ENCODE measurements at regions not wholly inside any gene's neighbourhood (a gene's known extent, or its start where the extent isn't known, plus 50 kb on each side); places are given as distances from the start of the nearest gene placed in this dataset.

DNA sequence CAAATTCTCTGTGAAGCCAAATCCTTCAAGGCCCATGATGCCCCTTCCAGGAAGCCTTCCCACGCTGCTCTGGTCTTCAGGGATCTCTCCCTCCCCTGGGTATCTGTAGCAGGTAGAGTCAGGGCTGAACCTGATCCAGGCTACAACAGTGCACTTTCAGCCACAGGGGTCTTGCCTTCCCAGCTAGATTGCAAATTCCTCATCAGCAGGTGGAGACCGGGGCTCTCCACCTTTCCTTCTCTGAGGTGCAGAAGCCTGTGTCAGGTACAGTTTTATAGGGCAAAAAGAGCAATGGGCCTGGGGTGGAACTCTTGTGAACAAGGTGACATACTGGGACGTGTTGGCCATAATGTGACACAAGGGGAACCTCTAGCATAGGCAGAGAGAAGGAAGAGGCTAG lies 312.9 kb downstream of the MYCN start:
- TF ChIP-seq, protein P1, sequence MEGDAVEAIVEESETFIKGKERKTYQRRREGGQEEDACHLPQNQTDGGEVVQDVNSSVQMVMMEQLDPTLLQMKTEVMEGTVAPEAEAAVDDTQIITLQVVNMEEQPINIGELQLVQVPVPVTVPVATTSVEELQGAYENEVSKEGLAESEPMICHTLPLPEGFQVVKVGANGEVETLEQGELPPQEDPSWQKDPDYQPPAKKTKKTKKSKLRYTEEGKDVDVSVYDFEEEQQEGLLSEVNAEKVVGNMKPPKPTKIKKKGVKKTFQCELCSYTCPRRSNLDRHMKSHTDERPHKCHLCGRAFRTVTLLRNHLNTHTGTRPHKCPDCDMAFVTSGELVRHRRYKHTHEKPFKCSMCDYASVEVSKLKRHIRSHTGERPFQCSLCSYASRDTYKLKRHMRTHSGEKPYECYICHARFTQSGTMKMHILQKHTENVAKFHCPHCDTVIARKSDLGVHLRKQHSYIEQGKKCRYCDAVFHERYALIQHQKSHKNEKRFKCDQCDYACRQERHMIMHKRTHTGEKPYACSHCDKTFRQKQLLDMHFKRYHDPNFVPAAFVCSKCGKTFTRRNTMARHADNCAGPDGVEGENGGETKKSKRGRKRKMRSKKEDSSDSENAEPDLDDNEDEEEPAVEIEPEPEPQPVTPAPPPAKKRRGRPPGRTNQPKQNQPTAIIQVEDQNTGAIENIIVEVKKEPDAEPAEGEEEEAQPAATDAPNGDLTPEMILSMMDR (IDR thresholded peaks at IDR 0.05; ENCODE audit: low read depth, low read length), result no peak
- TF ChIP-seq, protein P2, sequence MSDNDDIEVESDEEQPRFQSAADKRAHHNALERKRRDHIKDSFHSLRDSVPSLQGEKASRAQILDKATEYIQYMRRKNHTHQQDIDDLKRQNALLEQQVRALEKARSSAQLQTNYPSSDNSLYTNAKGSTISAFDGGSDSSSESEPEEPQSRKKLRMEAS (IDR thresholded peaks at IDR 0.05; ENCODE audit: low read depth, low read length), result no peak
- no peak for TF ChIP-seq POLR2A (IDR thresholded peaks at IDR 0.05; ENCODE audit: extremely low read depth, insufficient read length)
- no peak for TF ChIP-seq MYC (IDR thresholded peaks at IDR 0.05; ENCODE audit: low read depth, low read length)

All from NB4 (cell line).